LNCAP (cell line): ENCODE measurements at regions not wholly inside any gene's neighbourhood (a gene's known extent, or its start where the extent isn't known, plus 50 kb on each side); places are given as distances from the start of the nearest gene placed in this dataset.

Source experiments
- TF ChIP-seq, protein P1 (sequence below): fragments of 450-650 bp; IDR thresholded peaks from 2 replicates; pipeline ENCODE4 v1.5.1; 2017; ENCODE audit warnings: mild to moderate bottlenecking

GRCh38 chr6:93779086-93779841, 359.9 kb upstream of the EPHA7 start:
- TF ChIP-seq, protein P1, sequence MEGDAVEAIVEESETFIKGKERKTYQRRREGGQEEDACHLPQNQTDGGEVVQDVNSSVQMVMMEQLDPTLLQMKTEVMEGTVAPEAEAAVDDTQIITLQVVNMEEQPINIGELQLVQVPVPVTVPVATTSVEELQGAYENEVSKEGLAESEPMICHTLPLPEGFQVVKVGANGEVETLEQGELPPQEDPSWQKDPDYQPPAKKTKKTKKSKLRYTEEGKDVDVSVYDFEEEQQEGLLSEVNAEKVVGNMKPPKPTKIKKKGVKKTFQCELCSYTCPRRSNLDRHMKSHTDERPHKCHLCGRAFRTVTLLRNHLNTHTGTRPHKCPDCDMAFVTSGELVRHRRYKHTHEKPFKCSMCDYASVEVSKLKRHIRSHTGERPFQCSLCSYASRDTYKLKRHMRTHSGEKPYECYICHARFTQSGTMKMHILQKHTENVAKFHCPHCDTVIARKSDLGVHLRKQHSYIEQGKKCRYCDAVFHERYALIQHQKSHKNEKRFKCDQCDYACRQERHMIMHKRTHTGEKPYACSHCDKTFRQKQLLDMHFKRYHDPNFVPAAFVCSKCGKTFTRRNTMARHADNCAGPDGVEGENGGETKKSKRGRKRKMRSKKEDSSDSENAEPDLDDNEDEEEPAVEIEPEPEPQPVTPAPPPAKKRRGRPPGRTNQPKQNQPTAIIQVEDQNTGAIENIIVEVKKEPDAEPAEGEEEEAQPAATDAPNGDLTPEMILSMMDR: no peak; the same call in 1 of the 2 replicates

GRCh38 chr6:93759190-93759589, 339.8 kb upstream of the EPHA7 start:
- TF ChIP-seq, protein P1: no peak

DNA sequence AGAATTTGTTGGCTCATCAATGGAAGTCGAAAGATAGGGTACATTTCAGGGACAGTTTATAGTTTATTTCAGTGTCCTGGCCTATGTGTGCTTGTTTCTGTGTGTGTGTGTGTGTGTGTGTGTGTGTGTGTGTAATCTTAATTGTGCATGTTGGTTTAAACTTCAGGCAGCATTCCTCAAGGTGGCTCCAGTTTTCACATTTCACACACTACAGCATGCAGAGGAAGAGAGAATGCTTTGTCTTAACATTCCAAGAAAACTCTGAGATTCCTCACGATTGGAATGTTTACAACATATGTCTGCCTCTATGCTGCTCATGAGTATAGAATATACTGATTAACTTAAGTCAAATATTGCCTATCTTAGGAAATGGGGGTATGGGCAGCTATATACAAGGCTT, 332.6 kb upstream of the EPHA7 start:
- TF ChIP-seq, protein P1: no peak

- TF ChIP-seq, protein P1: no peak
These were observed 330.6 kb upstream of the EPHA7 start for GRCh38 chr6:93749930-93750329.

DNA sequence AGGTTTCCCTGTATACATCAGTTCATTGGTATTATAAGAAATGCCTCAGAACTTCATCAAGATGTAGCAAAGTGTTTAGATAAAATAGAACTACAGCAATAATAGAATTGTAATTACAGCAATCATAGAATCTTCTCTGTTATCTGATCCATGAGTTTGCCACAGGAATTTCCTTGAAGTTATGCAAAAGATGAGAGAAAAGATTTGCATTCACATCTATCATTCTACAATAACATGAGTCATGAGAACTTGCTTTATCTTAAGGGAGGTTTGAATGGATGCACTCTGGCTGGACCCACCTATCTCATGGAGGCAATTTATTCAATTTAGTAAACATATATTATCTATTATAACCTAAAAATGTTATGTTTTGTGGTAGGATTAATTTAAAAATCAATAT, 329.8 kb upstream of the EPHA7 start:
- TF ChIP-seq, protein P1: no peak

DNA sequence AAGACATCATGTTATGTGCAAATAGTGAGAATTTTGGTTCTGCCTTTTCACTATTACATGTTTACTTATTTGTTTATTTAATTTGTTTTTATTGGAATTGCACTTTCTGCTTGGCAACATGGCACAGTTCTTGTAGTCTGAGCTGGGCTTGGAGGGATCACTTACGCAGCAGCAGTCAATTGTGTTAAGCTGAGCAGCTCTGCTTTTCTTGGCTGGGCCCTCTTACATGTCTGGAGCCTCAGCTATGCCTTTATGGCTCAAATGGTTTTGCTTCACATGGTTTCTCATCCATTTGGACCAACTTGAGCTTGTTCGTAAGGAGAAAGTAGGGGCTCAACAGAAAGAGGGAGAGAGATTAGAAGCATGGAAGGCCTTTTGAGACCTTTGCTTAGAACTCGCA, 327.5 kb upstream of the EPHA7 start:
- TF ChIP-seq, protein P1: no peak

DNA sequence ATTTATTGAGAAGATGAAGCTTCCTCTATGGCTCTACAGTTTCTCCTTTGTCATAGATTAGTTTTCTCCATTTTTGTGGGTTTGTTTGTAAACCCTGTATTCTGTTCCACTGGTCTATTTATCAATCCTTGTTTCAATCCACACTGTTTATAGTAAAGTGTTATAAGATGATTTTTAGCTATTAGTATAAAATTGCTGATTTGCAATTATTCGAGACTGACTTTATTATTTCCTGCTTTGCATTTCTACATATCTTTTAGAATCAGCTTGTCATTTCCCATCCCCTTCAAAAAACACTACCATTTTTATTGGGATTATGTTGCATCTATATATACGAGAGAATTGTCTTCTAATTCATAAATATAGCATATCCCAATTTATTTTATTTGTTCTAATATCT, 325.9 kb upstream of the EPHA7 start:
- TF ChIP-seq, protein P1: no peak

- TF ChIP-seq, protein P1: no peak
These were observed 315.7 kb upstream of the EPHA7 start for GRCh38 chr6:93735099-93735498.
